Erythroblast (primary cell): ENCODE measurements at regions not wholly inside any gene's neighbourhood (a gene's known extent, or its start where the extent isn't known, plus 50 kb on each side); places are given as distances from the start of the nearest gene placed in this dataset.

ENCODE experiments used
- GATA1 ChIP-seq: IDR thresholded peaks from 2 replicates; pipeline ENCODE4 v1.6.1; 2011; ENCODE audit warnings: low read depth, mild to moderate bottlenecking, control low read depth, low read length, moderate library complexity
- POLR2A ChIP-seq: IDR thresholded peaks from 2 replicates; pipeline ENCODE4 v1.6.1; 2011; ENCODE audit warnings: mild to moderate bottlenecking, low read length

GRCh38 chr11:106311531-106312230 lies 234.2 kb downstream of the AASDHPPT start:
- TF ChIP-seq POLR2A (no peak), GATA1 (no peak)
